ENCODE measurements at regions not wholly inside any gene's neighbourhood (a gene's known extent, or its start where the extent isn't known, plus 50 kb on each side); places are given as distances from the start of the nearest gene placed in this dataset.

DNA sequence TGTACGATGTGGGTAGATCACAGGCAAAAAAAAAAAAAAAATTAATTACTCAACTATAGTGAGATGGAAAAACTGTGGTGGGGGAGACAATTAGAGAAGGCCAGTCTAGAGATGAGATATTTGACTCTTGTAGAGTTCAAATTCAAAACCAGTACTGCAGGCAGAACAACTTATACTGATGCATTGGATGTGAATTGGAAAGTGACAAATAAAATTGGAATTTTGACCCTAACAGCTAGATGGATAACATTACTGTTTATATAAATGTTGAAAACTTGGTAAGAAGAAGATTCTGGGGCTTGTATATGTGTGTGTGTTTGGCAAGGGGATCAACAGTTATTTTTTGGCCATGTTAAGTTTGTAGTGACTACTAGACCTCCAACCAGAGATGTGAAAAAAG is 256.9 kb downstream of the RND3 start:
- CTCF ChIA-PET (ENCODE audit: low intra/inter-chr PET ratio) = no interaction called here
- no peak overlapping the region for H3K27ac ChIP-seq (ENCODE audit: extremely low read depth, low read depth, low read length)
- H3K4me1 ChIP-seq (replicated peaks in 1 of 2; ENCODE audit: control insufficient read depth in 2 of 2, insufficient read depth in 2 of 2, low read length in 2 of 2) = no peaks in the 10 kb centered on the region
- no peaks in the 10 kb centered on the region for H3K79me2 ChIP-seq (ENCODE audit: control insufficient read depth, insufficient read depth, low read length)
- intact Hi-C loops (cut with micrococcal nuclease) (no loop called here), in situ Hi-C loops (cut with MboI) (no loop called here)
- H3K27me3 ChIP-seq (ENCODE audit: control insufficient read depth in 2 of 2, insufficient read depth in 2 of 2, low read length in 2 of 2) = no peaks in the 10 kb centered on the region
- no peaks in the 10 kb centered on the region for H4K20me1 ChIP-seq (replicated peaks; ENCODE audit: control insufficient read depth, insufficient read depth, low read length)
- FAIRE-seq (no peak), DNase-seq (ENCODE audit: extremely low read depth in 1 of 4, low spot score in 3 of 4) (no peak), ATAC-seq (no peak)
- POLR2A ChIA-PET = no interaction called here
- H3K9ac ChIP-seq (ENCODE audit: insufficient read depth in 1 of 2, low read depth in 2 of 2, low read length in 2 of 2) = no peak overlapping the region
- no TSS peak for BruUV-seq (replicated peaks)
- H3K9me1 ChIP-seq (ENCODE audit: control insufficient read depth, insufficient read depth, low read length) = no peaks in the 10 kb centered on the region
- H3K9me3 ChIP-seq (replicated peaks; ENCODE audit: control insufficient read depth, insufficient read depth, low read depth, low read length) = no peaks in the 10 kb centered on the region
- no peak overlapping the region for H2AFZ ChIP-seq (ENCODE audit: low read depth, low read length)
- H3K4me3 ChIP-seq = no peak overlapping the region
- 0% methylated on average over 1 of the region's 1 CpG for WGBS (ENCODE audit: insufficient coverage, low coverage, missing lambda C conversion rate)
- H3K4me2 ChIP-seq (ENCODE audit: insufficient read depth, low read length) = no peak overlapping the region
- H3K36me3 ChIP-seq (ENCODE audit: control insufficient read depth, insufficient read depth, low read length) = no peaks in the 10 kb centered on the region
- TF ChIP-seq ZNF551 (CRISPR knock-in tag; IDR thresholded peaks at IDR 0.05) (no peak), SUPT5H (IDR thresholded peaks at IDR 0.05) (no peak), ZFPM2 (CRISPR knock-in tag; IDR thresholded peaks at IDR 0.05) (no peak), CEBPB (tag; IDR thresholded peaks at IDR 0.05) (no peak), ZNF518B (CRISPR knock-in tag; IDR thresholded peaks at IDR 0.05) (no peak), GABPB1 (CRISPR knock-in tag; IDR thresholded peaks at IDR 0.05) (no peak), NR1H2 (CRISPR knock-in tag; IDR thresholded peaks at IDR 0.05) (no peak), RHOXF2B (CRISPR knock-in tag; conservative IDR thresholded peaks at IDR 0.05) (no peak), ERF (CRISPR knock-in tag; IDR thresholded peaks at IDR 0.05) (no peak), BRCA1 (IDR thresholded peaks at IDR 0.05) (no peak), BRCA1 (CRISPR knock-in tag; IDR thresholded peaks at IDR 0.05) (no peak), ZNF224 (CRISPR knock-in tag; IDR thresholded peaks at IDR 0.05) (no peak), ETV1 (tag; conservative IDR thresholded peaks at IDR 0.05; ENCODE audit: low read depth) (no peak), HDAC8 (tag; IDR thresholded peaks at IDR 0.05) (no peak), TCF7L2 (IDR thresholded peaks at IDR 0.05; ENCODE audit: low read depth, low read length) (no peak)
- TF ChIP-seq, protein P1, sequence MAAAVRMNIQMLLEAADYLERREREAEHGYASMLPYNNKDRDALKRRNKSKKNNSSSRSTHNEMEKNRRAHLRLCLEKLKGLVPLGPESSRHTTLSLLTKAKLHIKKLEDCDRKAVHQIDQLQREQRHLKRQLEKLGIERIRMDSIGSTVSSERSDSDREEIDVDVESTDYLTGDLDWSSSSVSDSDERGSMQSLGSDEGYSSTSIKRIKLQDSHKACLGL (CRISPR knock-in tag; IDR thresholded peaks at IDR 0.05; ENCODE audit: borderline replicate concordance, poor library complexity, severe bottlenecking) = no peak
- TF ChIP-seq, protein P2, sequence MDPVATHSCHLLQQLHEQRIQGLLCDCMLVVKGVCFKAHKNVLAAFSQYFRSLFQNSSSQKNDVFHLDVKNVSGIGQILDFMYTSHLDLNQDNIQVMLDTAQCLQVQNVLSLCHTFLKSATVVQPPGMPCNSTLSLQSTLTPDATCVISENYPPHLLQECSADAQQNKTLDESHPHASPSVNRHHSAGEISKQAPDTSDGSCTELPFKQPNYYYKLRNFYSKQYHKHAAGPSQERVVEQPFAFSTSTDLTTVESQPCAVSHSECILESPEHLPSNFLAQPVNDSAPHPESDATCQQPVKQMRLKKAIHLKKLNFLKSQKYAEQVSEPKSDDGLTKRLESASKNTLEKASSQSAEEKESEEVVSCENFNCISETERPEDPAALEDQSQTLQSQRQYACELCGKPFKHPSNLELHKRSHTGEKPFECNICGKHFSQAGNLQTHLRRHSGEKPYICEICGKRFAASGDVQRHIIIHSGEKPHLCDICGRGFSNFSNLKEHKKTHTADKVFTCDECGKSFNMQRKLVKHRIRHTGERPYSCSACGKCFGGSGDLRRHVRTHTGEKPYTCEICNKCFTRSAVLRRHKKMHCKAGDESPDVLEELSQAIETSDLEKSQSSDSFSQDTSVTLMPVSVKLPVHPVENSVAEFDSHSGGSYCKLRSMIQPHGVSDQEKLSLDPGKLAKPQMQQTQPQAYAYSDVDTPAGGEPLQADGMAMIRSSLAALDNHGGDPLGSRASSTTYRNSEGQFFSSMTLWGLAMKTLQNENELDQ (CRISPR knock-in tag; IDR thresholded peaks at IDR 0.05; ENCODE audit: borderline replicate concordance) = no peak
- TF ChIP-seq, protein P3, sequence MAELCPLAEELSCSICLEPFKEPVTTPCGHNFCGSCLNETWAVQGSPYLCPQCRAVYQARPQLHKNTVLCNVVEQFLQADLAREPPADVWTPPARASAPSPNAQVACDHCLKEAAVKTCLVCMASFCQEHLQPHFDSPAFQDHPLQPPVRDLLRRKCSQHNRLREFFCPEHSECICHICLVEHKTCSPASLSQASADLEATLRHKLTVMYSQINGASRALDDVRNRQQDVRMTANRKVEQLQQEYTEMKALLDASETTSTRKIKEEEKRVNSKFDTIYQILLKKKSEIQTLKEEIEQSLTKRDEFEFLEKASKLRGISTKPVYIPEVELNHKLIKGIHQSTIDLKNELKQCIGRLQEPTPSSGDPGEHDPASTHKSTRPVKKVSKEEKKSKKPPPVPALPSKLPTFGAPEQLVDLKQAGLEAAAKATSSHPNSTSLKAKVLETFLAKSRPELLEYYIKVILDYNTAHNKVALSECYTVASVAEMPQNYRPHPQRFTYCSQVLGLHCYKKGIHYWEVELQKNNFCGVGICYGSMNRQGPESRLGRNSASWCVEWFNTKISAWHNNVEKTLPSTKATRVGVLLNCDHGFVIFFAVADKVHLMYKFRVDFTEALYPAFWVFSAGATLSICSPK (IDR thresholded peaks at IDR 0.05; ENCODE audit: borderline replicate concordance) = no peak

Measured in K562 (cell line).